HG03558 (cell line): ENCODE measurements at regions not wholly inside any gene's neighbourhood (a gene's known extent, or its start where the extent isn't known, plus 50 kb on each side); places are given as distances from the start of the nearest gene placed in this dataset.
"Not testable (repeated sequence)": the region's sequence is repeated elsewhere in the genome, so short reads cannot be mapped to it uniquely, and the experiment has no call there.

ENCODE experiments used
- ATAC-seq: cut with Tn5 transposase; IDR thresholded peaks from one replicate; pipeline ENCODE4 v1.9.1; 2021; ENCODE audit warnings: moderate number of reproducible peaks; ENCODE audit not compliant: unreplicated experiment; ENCODE audit errors: extremely low read depth

GRCh38 chr6:101188285-101188798 lies 205.2 kb upstream of the GRIK2 start:
- ATAC-seq, result not testable (repeated sequence)

GRCh38 chr6:101195588-101195987 lies 197.9 kb upstream of the GRIK2 start:
- ATAC-seq, result no peak

- no peak for ATAC-seq
These were observed 194.1 kb upstream of the GRIK2 start for GRCh38 chr6:101199441-101199840.

GRCh38 chr6:101202867-101203374 lies 190.6 kb upstream of the GRIK2 start:
- no peak for ATAC-seq

- no peak for ATAC-seq
These were observed 189.8 kb upstream of the GRIK2 start for GRCh38 chr6:101203664-101204063.

GRCh38 chr6:101208152-101208551 lies 185.4 kb upstream of the GRIK2 start:
- ATAC-seq, result no peak

- ATAC-seq, result no peak
These were observed 180.9 kb upstream of the GRIK2 start for GRCh38 chr6:101212640-101213039.

- ATAC-seq, result no peak
These were observed 171.5 kb upstream of the GRIK2 start for GRCh38 chr6:101222007-101222406.

- ATAC-seq, result no peak
These were observed 168.8 kb upstream of the GRIK2 start for GRCh38 chr6:101224751-101225150.

GRCh38 chr6:101226677-101227135 lies 166.8 kb upstream of the GRIK2 start:
- no peak for ATAC-seq

- ATAC-seq, result no peak
These were observed 162.6 kb upstream of the GRIK2 start for GRCh38 chr6:101230866-101231265.

GRCh38 chr6:101231606-101232235 lies 161.8 kb upstream of the GRIK2 start:
- ATAC-seq, result no peak

GRCh38 chr6:101232961-101233360 lies 160.5 kb upstream of the GRIK2 start:
- ATAC-seq, result no peak

- ATAC-seq, result no peak
These were observed 156.8 kb upstream of the GRIK2 start for GRCh38 chr6:101236709-101237108.

- no peak for ATAC-seq
These were observed 152.1 kb upstream of the GRIK2 start for GRCh38 chr6:101241442-101241841.

GRCh38 chr6:101249470-101249869 lies 144.0 kb upstream of the GRIK2 start:
- ATAC-seq, result no peak

GRCh38 chr6:101257163-101257562 lies 136.3 kb upstream of the GRIK2 start:
- no peak for ATAC-seq

- no peak for ATAC-seq
These were observed 134.0 kb upstream of the GRIK2 start for GRCh38 chr6:101259505-101259904.

- no peak for ATAC-seq
These were observed 129.9 kb upstream of the GRIK2 start for GRCh38 chr6:101263596-101263995.

- ATAC-seq, result no peak
These were observed 127.4 kb upstream of the GRIK2 start for GRCh38 chr6:101266063-101266462.

- ATAC-seq, result no peak
These were observed 125.0 kb upstream of the GRIK2 start for GRCh38 chr6:101268541-101268940.

- no peak for ATAC-seq
These were observed 118.3 kb upstream of the GRIK2 start for GRCh38 chr6:101275251-101275650.
